Esophagus (tissue), 2 donors: ENCODE measurements at regions not wholly inside any gene's neighbourhood (a gene's known extent, or its start where the extent isn't known, plus 50 kb on each side); places are given as distances from the start of the nearest gene placed in this dataset.

ENCODE experiments used
- H3K27ac ChIP-seq, 2 donors: one replicate each; pipeline ENCODE4 v1.5.1; 2013; ENCODE audit warnings: low read depth in 2 of 2, mild to moderate bottlenecking in 2 of 2, inconsistent platforms in 1 of 2, low read length in 1 of 2, moderate library complexity in 1 of 2
- H3K27me3 ChIP-seq, 2 donors: one replicate each; pipeline ENCODE4 v1.6.1; 2013; ENCODE audit warnings: low read length in 2 of 2, control low read depth in 1 of 2, mild to moderate bottlenecking in 1 of 2; ENCODE audit not compliant: insufficient read depth in 2 of 2, control insufficient read depth in 1 of 2
- H3K36me3 ChIP-seq, 2 donors: one replicate each; pipeline ENCODE4 v1.6.1; 2013; ENCODE audit warnings: low read length in 1 of 2; ENCODE audit not compliant: control insufficient read depth in 2 of 2, insufficient read depth in 2 of 2
- H3K4me1 ChIP-seq, 2 donors: one replicate each; pipeline ENCODE4 v1.6.1; 2013; ENCODE audit warnings: low read length in 1 of 2; ENCODE audit not compliant: control insufficient read depth in 2 of 2, insufficient read depth in 2 of 2
- H3K4me3 ChIP-seq, 2 donors: one replicate each; pipeline ENCODE4 v1.5.1; 2013; ENCODE audit warnings: low read length in 2 of 2, mild to moderate bottlenecking in 2 of 2, low read depth in 1 of 2, moderate library complexity in 1 of 2
- H3K9me3 ChIP-seq, 2 donors: one replicate each; pipeline ENCODE4 v1.6.1; 2013; ENCODE audit warnings: mild to moderate bottlenecking in 2 of 2, low read depth in 1 of 2, low read length in 1 of 2, moderate library complexity in 1 of 2; ENCODE audit not compliant: control insufficient read depth in 2 of 2, insufficient read depth in 1 of 2
- WGBS, 2 donors: extraction: QIAGEN DNeasy Blood & Tissue Kit; methylation state at CpG; one replicate each; pipeline ENCODE4 v1.1.7; 2013; 5-methylcytosine and 5-hydroxymethylcytosine counted together
- donor health status: healthy with polysubstance abuse.
- donor health status: Bipolar disorder and iron deficiency.

GRCh38 chr19:29364224-29364726, 151.3 kb upstream of the UQCRFS1 start:
- 35 to 39% methylated on average over 10 of the region's 10 CpGs for WGBS, 2 donors
- no peak overlapping the region for H3K4me3 ChIP-seq
- H3K4me1 ChIP-seq, result no peaks in the 10 kb centered on the region
- no peaks in the 10 kb centered on the region for H3K27me3 ChIP-seq
- no peak overlapping the region for H3K27ac ChIP-seq
- no peaks in the 10 kb centered on the region for H3K9me3 ChIP-seq
- H3K36me3 ChIP-seq, result no peaks in the 10 kb centered on the region

DNA sequence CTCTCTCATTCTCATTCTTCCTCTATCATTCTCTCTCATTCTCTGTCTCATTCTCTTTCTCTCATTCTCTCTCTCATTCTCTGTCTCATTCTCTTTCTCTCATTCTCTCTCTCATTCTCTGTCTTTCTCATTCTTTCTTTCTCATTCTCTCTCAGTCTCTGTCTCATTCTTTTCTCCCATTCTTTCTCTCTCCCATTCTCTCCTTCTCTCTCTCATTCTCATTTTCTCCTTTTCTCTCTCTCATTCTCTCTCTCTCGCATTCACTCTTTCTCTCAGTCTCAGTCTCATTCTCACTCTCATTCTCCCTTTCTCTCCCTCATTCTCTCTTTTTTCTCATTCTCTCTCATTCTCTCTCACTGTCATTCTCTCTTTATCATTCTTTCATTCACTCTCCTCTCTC, 152.0 kb upstream of the UQCRFS1 start:
- H3K4me1 ChIP-seq, result no peaks in the 10 kb centered on the region
- no peaks in the 10 kb centered on the region for H3K9me3 ChIP-seq
- no peaks in the 10 kb centered on the region for H3K36me3 ChIP-seq
- H3K4me3 ChIP-seq, result no peak overlapping the region
- no peaks in the 10 kb centered on the region for H3K27me3 ChIP-seq
- 93 to 95% methylated on average over 1 of the region's 1 CpG for WGBS, 2 donors
- no peak overlapping the region for H3K27ac ChIP-seq

DNA sequence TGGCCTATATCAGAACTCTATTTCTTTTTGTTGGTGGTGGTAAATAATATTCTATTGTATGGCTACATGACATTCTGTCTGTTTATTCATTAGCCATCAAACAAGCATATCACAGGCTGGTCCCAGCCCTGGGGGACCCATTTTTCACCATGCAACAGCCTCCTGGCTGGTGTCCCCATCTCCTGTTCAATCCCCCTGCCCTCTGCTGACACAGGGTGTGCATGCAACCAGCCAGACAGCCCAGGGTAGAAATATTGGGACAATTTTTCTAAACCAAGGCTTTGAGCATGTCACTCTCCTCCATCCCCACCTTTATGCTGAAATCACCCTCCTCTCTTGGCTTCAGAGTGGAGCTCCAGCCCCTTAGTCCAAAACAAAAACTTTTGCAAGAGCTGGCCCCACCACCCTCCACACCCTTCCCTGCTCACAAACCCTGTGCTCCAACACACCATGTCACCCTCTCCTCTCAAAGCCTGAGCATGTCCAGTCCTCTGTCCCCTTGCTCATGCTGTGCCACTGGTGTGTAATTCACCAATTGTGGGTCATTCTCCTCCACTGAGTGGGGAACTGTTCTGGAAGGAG, 153.0 kb upstream of the UQCRFS1 start:
- H3K4me3 ChIP-seq, result no peak overlapping the region
- no peaks in the 10 kb centered on the region for H3K27me3 ChIP-seq
- H3K9me3 ChIP-seq, result no peaks in the 10 kb centered on the region
- no peak overlapping the region for H3K27ac ChIP-seq
- no peaks in the 10 kb centered on the region for H3K4me1 ChIP-seq
- no peaks in the 10 kb centered on the region for H3K36me3 ChIP-seq

- Histone ChIP-seq H3K9me3 (no peaks in the 10 kb centered on the region), H3K36me3 (no peaks in the 10 kb centered on the region), H3K27ac (no peak overlapping the region), H3K4me1 (no peaks in the 10 kb centered on the region), H3K4me3 (no peak overlapping the region), H3K27me3 (no peaks in the 10 kb centered on the region)
- WGBS, 2 donors, result 87 to 90% methylated on average over 10 of the region's 10 CpGs
These were observed 153.8 kb upstream of the UQCRFS1 start for GRCh38 chr19:29366757-29367156.

DNA sequence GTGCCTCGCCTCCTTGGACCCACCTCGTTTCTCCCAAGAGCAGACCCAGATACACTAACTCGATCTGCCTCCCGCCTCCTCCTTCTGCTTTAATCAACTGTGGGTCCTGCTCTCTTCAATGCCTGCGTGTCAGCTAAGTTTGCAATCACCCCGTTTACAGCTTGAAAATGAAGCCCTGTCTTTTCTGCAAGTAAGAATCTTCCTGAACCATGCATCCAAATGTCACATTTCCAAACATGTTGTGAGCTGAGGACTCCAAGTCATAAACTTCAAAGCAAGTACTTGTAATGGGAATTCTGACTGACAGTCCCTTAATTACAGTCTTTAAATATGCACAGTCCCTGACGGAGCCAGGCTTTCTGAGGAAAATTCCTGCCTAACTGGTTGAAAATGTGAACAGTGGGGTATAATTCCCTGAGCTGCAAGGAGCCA, 154.9 kb upstream of the UQCRFS1 start:
- Histone ChIP-seq H3K36me3 (no peaks in the 10 kb centered on the region), H3K27me3 (no peaks in the 10 kb centered on the region), H3K4me3 (no peak overlapping the region), H3K4me1 (no peaks in the 10 kb centered on the region), H3K27ac (no peak overlapping the region), H3K9me3 (no peaks in the 10 kb centered on the region)
- 21% methylated on average over 7 of the region's 7 CpGs for WGBS, 2 donors

DNA sequence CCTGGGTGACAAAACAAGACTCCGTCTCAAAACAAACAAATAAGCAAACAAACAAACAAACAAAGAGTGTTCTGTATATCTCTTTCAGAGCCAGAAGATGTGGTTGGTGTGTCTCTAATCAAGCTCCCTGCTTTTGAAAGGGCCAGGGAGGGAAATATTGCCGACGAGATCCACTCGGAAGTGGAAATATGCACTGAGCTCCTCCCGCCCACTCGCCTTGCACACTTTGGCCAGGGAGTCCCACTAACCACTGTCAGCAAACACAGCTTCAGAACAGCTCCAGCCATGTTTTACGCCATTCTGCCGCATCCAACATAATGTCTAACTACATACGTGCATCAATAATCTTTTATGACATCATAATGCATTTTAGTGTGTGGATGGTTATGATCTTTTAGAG, 155.5 kb upstream of the VSTM2B start:
- Histone ChIP-seq H3K9me3 (no peaks in the 10 kb centered on the region), H3K27me3 (no peaks in the 10 kb centered on the region), H3K4me3 (no peak overlapping the region), H3K27ac (no peak overlapping the region), H3K4me1 (no peaks in the 10 kb centered on the region), H3K36me3 (no peaks in the 10 kb centered on the region)
- WGBS, 2 donors, result 89 to 90% methylated on average over 9 of the region's 9 CpGs

DNA sequence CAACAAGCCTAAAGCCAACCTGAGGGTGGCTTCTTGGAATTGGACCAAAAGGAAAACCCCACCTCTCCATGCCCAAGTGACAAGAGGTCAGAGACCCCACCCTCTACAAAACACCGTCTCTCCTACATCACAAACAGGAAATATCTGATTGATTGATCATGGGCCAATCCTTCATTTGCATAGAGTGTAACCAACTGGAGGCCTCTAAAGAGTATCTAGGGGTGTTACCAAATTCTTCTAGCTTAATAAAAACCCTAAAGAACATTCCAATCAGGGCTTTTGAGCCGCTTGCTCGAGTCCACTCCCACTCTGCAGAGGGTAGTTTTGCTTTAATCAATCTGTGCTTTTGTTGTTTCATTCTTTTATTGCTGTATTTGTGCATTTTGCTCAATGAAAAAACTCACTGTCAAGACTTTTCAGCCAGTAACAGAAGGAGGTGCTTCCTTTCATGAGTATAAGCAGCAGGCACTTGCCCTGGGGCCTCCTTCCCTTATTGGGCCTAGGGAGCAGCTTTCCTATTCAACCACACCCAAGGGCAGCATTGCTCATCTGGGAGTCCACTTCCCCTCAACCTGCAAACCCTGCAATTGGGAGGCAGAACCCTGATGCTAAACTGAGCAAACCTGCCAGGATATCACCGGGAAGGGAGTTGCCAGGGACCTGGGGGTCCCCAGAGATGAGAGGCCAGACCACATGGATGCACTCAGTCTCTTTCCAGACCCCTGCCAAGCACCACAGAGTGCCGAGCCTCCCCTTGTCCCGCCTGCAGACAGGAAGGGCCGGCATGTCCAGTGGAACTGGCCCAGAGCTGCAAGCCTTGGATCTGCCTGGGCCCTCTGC, 154.3 kb upstream of the VSTM2B start:
- H3K27me3 ChIP-seq, result no peaks in the 10 kb centered on the region
- H3K4me1 ChIP-seq, result no peaks in the 10 kb centered on the region
- H3K27ac ChIP-seq, result no peak overlapping the region
- no peaks in the 10 kb centered on the region for H3K9me3 ChIP-seq
- 58 to 64% methylated on average over 7 of the region's 7 CpGs for WGBS, 2 donors
- no peak overlapping the region for H3K4me3 ChIP-seq
- no peaks in the 10 kb centered on the region for H3K36me3 ChIP-seq

- Histone ChIP-seq H3K27ac (no peak overlapping the region), H3K27me3 (no peaks in the 10 kb centered on the region), H3K4me3 (no peak overlapping the region), H3K4me1 (no peaks in the 10 kb centered on the region), H3K36me3 (no peaks in the 10 kb centered on the region), H3K9me3 (no peaks in the 10 kb centered on the region)
- 65 to 67% methylated on average over 5 of the region's 5 CpGs for WGBS, 2 donors
These were observed 153.7 kb upstream of the VSTM2B start for GRCh38 chr19:29372091-29372415.

- H3K4me1 ChIP-seq, result no peaks in the 10 kb centered on the region
- no peaks in the 10 kb centered on the region for H3K9me3 ChIP-seq
- no peaks in the 10 kb centered on the region for H3K27me3 ChIP-seq
- 79 to 89% methylated on average over 3 of the region's 3 CpGs for whole genome bisulfite sequencing, 2 donors
- no peaks in the 10 kb centered on the region for H3K36me3 ChIP-seq
- H3K27ac ChIP-seq, result no peak overlapping the region
- no peak overlapping the region for H3K4me3 ChIP-seq
These were observed 153.3 kb upstream of the VSTM2B start for GRCh38 chr19:29372461-29372860.
